SK-MEL-5 (cell line): ENCODE measurements at regions not wholly inside any gene's neighbourhood (a gene's known extent, or its start where the extent isn't known, plus 50 kb on each side); places are given as distances from the start of the nearest gene placed in this dataset.

Source experiments
- DNase-seq: peaks from one replicate; pipeline ENCODE4 v3.0.0-alpha.2; 2016; ENCODE audit warnings: low read depth, low spot score
- in situ Hi-C: cut with HindIII; loops from 2 replicates; pipeline ENCODE4 v1.10.0; 2016; ENCODE audit warnings: low sequenced_read_pairs, high pct_unique_total_duplicates, low pct_unique_long_range_greater_than_20kb

DNA sequence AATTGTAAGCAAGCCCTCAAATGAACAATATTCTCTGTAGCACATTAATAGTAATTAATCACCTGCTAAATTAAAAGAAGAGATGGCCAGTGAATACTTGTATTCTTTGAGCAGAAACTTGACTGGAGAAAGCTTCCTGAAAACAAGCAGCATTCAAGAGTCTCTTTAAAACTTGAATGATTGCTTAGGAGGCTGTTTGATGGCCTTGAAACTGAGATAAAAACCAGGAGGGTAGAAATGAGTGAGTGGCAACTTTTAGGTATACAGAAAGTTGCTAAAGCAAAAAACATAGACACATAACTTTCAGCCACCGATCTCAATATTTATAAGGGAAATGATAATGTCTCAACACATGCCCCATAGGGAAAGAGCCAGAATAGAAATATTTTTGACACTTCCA is 234.8 kb upstream of the FMN2 start:
- DNase-seq = no peak
- in situ Hi-C loops = no loop called here

DNA sequence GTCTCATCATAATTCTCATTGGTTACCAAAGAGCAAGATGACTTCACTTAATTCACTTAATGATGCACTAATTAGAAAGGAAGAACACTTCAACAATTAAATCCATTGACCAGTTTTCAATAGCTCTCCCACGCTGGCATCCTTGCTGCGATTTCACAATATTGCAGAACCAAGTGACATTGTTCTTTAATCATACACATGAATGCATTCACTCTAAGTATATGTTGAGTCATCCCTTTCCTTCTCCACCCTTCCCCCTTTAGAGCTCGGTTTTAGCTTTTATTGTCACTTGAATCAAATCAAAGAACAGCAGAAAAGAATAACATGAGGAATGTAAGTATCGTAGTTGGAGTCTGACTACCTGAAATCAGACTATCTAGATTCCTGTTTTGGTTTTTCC is 233.6 kb upstream of the FMN2 start:
- peak; percentile 62 for DNase-seq
- in situ Hi-C loops = no loop called here

DNA sequence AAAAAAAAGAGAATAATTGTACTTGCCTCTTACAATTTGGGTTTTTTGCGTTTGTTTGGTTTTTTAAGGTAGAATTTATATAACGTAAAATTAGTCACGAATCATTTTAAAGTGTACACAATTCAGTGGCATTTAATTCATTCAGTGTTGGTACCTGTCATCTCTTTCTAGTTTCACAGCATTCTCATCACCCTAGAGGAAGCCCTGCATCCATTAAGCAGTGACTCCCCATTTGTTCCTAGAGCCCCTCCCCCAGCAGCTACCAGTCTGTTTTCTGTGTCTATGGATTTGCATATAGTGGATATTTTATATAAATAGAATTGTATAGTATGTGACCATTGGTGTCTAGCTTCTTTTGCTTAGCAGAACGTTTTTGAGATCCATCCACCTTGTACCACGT is 233.2 kb upstream of the FMN2 start:
- no peak for DNase-seq
- in situ Hi-C loops = no loop called here

DNA sequence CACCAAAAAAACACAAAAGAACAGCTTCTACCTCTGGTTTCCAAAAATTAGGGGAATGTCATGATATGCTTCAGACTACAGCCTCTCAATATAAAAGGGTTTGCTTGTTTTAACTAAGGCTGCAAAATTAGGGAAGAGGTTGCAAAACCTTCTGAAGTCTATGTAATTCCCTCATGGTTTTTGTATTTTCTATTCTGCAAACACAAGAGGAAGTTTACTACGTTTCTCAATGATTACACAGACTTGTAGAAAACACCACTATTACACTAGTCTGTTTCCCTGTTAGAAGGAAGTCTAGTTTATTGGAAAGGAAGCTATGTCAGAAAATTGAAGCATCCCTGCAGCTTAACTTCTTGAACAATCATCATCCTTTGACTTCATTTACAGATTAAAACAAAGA is 229.7 kb upstream of the FMN2 start:
- in situ Hi-C loops = no loop called here
- DNase-seq = no peak

DNA sequence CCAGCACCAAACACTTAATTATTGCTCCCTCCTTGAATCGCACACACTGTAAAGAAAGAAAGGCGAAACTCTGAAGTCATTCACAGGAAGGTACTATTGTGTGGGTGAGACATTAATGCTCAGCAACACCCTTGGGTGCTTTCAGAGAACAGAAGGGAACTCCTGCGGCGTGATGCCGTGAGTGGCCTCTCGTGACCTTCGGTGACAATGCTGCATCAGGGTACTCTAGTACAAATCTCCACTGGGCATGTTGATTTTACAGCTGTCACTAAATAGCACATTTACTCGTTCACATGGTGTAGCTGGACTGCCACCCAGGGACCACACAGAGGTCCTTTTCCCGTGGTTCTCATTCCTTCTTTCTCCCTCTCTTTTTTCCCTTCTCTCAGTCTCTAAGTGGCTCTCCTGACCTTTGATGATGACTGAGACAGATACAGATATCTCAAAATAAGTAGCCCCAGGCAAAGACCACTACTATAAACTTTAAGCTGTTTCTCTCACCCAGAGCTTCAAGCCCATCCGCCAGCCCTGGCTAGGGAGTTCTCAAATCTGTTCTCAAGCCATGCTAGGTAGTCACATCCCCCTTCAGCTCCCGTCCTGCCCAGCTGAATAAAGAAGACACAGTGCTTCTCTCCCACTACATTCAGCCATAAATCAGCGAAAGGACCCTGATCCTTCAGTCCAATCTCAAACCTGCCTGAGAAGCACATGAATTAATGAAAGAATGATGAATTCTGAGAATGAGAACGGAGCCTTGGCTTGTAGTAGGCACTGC is 223.4 kb upstream of the FMN2 start:
- peak; percentile 3 for DNase-seq
- in situ Hi-C loops = no loop called here

DNA sequence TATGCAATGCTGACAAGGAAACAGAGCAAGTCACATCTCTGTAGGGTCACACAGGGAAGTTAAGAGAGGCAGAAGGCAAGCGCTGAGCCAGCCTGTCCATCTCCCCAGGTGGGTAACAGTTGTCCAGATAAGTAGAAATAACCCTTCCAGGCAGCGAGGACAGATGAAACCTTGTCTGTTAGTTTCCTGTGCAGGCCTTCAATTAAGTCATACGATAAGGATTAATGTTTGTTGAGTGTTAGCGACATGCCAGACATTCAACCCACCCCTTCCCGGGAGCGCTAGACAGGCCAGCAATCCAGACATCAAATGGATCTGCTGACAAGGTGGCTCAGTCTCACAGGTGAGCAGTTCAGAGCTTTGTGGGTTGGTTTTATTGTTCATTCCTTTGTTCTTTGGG is 221.5 kb upstream of the FMN2 start:
- no peak for DNase-seq
- in situ Hi-C loops = no loop called here

DNA sequence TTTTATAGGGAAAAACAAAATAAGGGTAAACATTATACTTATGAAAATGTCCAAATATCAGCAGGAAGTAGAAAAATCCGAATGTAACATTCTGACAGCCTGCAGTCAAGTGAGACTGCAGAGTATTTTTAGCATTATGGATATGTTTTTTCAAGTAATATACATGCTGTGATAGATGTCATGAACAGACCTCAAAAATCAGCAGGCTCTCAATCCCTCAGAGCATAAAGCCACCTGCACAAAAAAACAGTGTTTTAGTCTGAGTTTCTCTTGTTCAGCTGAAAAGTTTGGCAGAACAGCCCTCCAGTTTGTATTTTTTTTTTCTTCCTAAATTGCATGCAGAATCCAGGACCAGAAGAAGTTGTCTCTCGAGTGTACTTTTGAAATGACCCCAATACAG is 219.1 kb upstream of the FMN2 start:
- no peak for DNase-seq
- in situ Hi-C loops = no loop called here

DNA sequence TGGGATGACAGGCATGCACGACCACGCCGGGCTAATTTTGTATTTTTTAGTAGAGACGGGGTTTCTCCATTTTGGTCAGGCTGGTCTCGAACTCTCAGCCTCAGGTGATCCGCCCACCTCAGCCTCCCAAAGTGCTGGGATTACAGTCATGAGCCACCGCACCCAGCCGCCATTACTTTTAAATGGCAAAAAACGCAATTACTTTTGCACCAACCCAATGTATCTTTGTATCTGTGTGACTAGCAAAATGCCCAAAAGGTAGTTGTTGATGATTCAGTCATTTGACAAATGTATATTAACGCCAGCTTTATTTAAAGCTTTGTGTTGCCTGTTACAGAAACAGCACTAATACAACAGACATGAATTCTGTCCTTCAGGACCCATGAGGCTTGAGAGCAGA is 216.9 kb upstream of the FMN2 start:
- DNase-seq = no peak
- in situ Hi-C loops = no loop called here

DNA sequence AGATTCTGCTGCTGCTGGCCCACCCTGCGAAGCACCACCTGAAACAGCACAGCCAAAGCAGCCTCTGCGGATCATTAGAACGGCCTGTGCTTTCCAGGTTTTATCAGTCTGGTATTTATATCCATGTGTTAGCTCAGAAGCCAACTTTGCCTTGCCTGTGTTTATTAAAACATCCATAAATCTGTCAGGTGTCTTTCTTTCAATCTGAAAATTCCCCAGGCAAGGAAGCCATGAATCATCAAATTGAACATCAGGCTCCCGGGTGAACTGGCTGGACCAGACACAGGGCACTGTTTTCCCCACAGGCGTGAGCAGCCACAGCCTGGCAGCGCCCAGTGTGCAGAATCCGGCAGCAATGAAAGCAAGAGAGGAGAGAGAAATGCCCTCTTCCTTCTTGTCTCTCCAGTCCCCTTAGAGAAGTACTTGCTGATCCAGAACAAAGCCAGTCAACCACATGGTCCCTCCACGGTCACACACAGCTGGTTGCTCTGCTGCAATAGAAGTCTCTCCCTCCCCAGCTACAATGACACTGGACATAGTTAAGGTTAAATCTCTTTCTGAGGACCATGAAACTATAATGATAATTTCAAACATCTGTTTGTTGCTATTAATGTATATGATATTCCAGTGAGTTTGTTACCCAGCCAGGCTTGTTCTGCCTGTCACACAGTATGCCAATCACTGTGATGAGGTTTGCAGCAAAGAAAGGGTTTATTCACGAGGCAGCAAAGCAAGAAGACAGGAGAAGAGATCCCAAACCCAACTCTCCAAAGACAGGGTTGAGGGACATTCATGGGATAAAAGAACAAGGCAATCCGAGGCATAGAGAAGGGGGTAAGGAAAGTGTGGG is 212.1 kb upstream of the FMN2 start:
- in situ Hi-C loops = no loop called here
- DNase-seq = no peak

DNA sequence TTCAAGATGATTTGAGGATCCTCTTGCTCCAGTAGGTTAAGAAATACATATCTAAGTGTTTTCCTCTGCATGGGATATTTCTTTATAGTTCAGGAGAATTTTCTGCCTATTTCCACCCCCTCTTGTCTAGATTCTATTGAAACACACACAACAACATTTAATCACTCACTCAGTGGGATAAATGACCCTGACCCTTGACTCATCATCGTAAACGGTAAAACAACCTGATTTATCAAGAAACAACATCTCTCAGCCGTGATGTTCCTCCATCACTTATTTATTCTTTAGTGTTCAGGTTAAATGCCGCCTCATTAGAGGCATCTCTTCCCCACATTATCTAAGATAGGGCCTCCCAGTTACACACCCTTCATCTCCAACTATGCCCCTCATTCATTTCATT is 208.7 kb upstream of the FMN2 start:
- in situ Hi-C loops = no loop called here

DNA sequence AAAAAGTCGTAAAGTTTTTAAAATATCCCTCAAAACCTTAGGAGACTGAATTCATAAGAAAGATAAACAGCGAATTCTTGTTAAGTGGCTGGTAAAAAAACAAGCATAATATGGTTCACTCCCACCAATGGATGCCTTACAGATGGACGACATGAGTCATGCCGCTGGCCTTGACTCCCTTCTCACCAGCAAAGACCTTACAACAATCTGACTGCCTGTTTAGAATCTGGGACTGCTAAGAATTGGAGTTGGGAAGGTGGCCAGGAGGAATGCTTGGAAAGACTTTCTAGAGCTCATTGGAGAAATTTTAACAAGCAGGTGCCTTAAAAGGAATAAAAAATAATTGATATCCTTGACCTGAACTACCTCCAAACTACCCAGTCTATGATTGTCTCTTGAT is 206.9 kb upstream of the FMN2 start:
- DNase-seq = no peak
- in situ Hi-C loops = no loop called here

More for the DNA sequence above, 208.7 kb upstream of the FMN2 start:
- no peak for DNase-seq

DNA sequence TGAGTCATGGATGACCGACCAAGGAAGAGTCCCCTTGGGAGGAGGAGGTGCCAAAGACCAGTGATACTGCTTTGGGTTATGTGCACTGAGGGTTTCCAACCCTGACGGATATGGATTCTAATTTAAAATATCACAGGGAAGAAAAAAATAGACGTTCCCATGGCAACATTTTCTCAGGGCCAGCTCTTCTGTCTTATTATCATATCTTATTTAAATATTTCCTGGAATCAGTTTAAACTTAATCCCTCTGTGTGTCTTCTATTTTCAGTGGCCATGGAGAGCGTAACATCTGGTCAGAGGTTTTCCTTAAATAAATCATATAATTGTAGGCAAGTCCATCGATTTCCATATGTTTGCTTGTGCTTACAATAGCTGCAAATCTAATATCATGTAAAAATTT is 205.4 kb upstream of the FMN2 start:
- in situ Hi-C loops = no loop called here

DNA sequence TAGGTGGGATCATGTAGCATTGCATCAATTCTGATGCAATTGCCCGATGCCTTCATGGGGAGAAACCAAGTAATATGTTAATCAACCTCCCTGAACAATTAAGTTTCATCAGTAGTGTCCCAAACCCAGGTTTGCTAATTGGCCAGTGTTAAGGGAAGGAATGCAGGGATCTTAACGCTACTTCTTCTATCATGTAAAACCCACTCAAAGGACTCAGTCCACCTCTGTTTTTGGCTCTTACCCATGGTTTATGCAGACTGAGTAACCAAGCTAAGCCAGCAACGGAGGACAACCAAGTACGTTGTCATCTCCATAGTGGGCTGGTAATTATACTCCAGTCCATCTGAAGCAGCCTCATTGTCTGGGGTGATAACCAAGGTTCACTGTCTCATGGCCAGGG is 203.0 kb upstream of the FMN2 start:
- no peak for DNase-seq
- in situ Hi-C loops = no loop called here

More for the DNA sequence above, 205.4 kb upstream of the FMN2 start:
- DNase-seq = no peak

DNA sequence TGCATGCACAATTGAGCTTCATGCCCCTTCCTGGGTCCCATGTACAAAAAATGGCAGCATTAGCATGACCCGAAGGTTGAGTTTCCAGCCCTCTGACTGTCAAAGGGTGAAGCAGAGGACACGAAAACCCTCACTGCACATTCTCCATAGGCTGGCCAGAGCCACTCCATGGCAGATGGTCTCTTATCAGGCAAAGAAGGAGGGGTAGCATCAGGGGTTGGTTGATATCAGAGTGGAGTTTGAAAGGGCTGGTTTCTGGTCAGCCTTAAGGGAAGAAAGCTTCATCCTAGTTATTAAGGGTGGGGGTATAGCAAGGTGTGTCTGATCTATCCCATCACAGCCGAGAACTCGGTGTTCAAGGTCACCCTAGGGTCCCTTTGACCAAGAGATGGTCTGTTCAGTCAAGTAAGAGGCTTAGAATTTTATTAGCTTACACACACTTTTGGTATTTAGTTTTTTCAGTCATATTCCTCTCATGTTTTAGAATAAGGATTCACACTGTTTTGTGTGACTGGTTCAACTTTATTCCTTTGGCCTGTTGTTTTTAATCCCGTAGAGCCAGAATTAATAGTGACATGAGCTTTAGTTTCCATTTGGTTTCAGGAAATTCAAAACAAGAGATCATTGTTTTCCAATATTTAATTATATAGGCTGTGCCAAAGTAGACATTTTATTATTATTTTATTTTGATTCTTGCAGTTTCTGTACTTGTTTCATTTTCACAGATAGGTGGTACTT is 199.9 kb upstream of the FMN2 start:
- DNase-seq = no peak
- in situ Hi-C loops = no loop called here

DNA sequence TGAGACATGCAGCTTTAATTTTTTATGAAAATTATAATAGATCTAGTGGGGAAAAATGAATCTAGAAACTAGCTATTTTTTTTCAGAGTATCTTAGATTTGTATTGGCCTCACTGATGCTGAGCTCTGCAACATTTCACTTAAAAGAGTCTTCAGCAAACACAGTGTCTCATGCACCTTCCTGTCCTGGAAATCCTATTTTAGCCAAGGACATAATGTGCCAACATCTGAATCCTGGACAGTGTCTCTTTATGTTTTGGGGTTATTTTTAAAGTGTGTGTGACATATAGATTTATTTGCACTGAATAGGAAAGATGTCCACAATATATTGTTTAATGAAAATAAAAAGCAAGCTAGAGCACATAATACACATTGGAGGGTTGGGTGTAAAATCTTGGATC is 199.1 kb upstream of the FMN2 start:
- no peak for DNase-seq
- in situ Hi-C loops = no loop called here

DNA sequence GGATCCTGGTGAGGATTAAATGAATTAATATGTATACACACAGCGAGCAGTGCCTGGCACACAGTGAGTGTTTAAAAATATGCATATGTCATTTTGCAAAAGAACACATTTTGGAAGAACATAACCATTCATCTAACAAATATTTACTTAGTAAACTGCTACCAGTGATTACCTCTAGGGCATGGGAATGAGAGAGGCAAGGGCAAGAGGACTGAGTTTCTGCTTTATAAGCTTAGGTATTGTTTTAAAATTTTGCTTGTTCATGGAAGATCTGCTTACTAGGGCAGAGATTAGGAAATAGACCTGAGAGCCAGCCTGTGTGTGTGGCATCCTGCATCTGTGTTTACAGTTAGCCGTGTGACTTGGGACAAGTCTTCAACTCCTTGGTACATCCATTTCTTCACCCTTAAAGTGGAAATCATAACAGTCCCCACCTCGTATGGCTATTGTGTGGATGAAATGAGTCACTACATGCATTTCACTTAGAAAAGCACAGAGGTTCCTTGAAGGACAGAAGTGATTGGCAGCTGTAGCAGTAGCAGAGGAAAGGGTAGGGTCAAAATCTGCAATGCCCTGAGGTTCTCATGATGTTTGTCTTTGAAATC is 198.5 kb upstream of the FMN2 start:
- DNase-seq = peak; percentile 14
- in situ Hi-C loops = no loop called here

DNA sequence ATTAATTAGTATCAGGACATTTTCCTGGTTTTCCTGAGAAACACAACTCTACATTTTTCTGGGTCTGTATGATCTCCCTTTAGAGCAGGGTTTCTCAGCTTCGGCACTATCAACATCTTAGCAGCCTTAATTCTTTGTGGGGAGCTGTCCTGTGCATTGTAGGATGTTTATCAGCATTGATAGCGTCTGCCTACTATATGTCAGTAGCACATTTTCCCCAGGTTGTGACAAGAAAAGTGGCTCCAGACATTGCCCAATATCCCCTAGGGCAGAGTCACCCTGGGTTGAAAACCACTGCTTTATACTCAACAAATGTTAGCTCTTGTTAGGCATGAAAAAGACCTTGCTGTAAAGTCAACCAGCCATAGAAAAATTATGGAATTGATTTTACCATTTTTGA is 195.1 kb upstream of the FMN2 start:
- in situ Hi-C loops = no loop called here
- no peak for DNase-seq

DNA sequence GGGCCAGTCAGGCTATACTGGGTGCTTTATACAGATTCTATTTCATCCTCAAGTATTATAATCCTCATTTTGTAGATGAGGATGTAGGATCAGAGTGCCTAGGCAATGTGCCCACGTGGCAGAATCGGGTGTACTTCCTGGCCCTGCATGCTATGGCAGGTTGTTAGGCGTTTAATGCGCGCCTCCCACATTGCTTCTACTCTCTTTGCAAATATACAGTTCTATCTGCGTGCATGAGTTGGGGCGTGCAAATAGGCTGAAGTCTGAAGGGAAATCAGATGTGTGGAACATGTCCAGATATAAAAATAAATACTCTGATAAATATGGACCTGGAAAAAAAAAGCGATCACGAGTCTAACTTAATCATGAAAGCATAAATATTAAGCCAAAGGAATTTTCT is 194.7 kb upstream of the FMN2 start:
- in situ Hi-C loops = no loop called here
- no peak for DNase-seq
